IMR-90 (cell line): ENCODE measurements at regions not wholly inside any gene's neighbourhood (a gene's known extent, or its start where the extent isn't known, plus 50 kb on each side); places are given as distances from the start of the nearest gene placed in this dataset.
A peak's percentile ranks its signal among the peaks of the same experiment; 100 is the strongest.

Experiments used
- ATAC-seq: fragments of 200-7000 bp; cut with Tn5 transposase; 2 replicates; pipeline ENCODE4 v1.9.1; 2020; ENCODE audit warnings: low read depth, mild to moderate bottlenecking, moderate library complexity
- BruUV-seq: library from RNA; stranded (reverse); fragments of 400-500 nt; replicated peaks from 2 replicates; lab custom pipeline; 2021; lab: Mats Ljungman, UMichigan
- CTCF ChIA-PET: fragments of 300-600 bp; formaldehyde crosslinking; extraction: SDS; loops from one replicate; lab custom pipeline; 2021; ENCODE audit warnings: antibody characterized with exemption; lab: Yijun Ruan, JAX
- POLR2A ChIA-PET: fragments of 300-600 bp; sonication (Branson Sonifier 250); formaldehyde crosslinking; loops from one replicate; lab custom pipeline; 2022; ENCODE audit warnings: antibody characterized with exemption; ENCODE audit not compliant: unreplicated experiment; lab: Charles Lee
- DNase-seq: peaks from one replicate; pipeline ENCODE4 v3.0.0; 2013
- H2AFZ ChIP-seq: replicated peaks from 2 replicates; pipeline ENCODE3; 2013; ENCODE audit warnings: low read length, mild to moderate bottlenecking; ENCODE audit not compliant: poor library complexity
- H2AK5ac ChIP-seq: 2 replicates; pipeline ENCODE4 v1.6.1; 2013; ENCODE audit warnings: low read depth, low read length, inconsistent platforms
- H2AK9ac ChIP-seq: replicated peaks from 2 replicates; pipeline ENCODE3; 2013; ENCODE audit warnings: mild to moderate bottlenecking, low read depth, low read length, moderate library complexity; ENCODE audit not compliant: poor library complexity
- H2BK120ac ChIP-seq: 2 replicates; pipeline ENCODE4 v1.6.1; 2013; ENCODE audit warnings: low read depth, low read length, inconsistent platforms
- H2BK15ac ChIP-seq: 3 replicates; pipeline ENCODE4 v1.6.1; 2013; ENCODE audit warnings: low read depth, low read length, inconsistent platforms
- H2BK20ac ChIP-seq: 2 replicates; pipeline ENCODE4 v1.6.1; 2013; ENCODE audit warnings: low read depth, mild to moderate bottlenecking, inconsistent platforms, low read length, moderate library complexity
- H2BK5ac ChIP-seq: 2 replicates; pipeline ENCODE4 v1.6.1; 2013; ENCODE audit warnings: mild to moderate bottlenecking, low read depth, low read length, inconsistent platforms; ENCODE audit not compliant: poor library complexity, severe bottlenecking
- H3K14ac ChIP-seq: replicated peaks from 2 replicates; pipeline ENCODE4 v1.6.1; 2013; ENCODE audit warnings: low read depth, low read length, inconsistent platforms
- H3K18ac ChIP-seq: 2 replicates; pipeline ENCODE4 v1.6.1; 2013; ENCODE audit warnings: low read depth, low read length, control low read depth
- H3K23ac ChIP-seq: 2 replicates; pipeline ENCODE4 v1.6.1; 2013; ENCODE audit warnings: low read depth, low read length, inconsistent platforms
- H3K27ac ChIP-seq: 2 replicates; pipeline ENCODE4 v1.5.1; 2013; ENCODE audit warnings: mild to moderate bottlenecking, control low read depth, low read length; ENCODE audit not compliant: insufficient read depth
- H3K27me3 ChIP-seq: 2 replicates; pipeline ENCODE4 v1.6.1; 2013; ENCODE audit warnings: low read length; ENCODE audit not compliant: control insufficient read depth, insufficient read depth
- H3K36me3 ChIP-seq: 2 replicates; pipeline ENCODE4 v1.6.1; 2013; ENCODE audit warnings: low read length, mixed read lengths; ENCODE audit not compliant: control insufficient read depth, insufficient read depth
- H3K4ac ChIP-seq: 2 replicates; pipeline ENCODE4 v1.6.1; 2013; ENCODE audit warnings: low read depth, low read length, inconsistent platforms
- H3K4me1 ChIP-seq: 2 replicates; pipeline ENCODE4 v1.6.1; 2013; ENCODE audit warnings: low read length, mixed read lengths; ENCODE audit not compliant: control insufficient read depth, insufficient read depth
- H3K4me2 ChIP-seq: 2 replicates; pipeline ENCODE4 v1.6.1; 2013; ENCODE audit warnings: low read depth, mild to moderate bottlenecking, control low read depth, low read length, moderate library complexity
- H3K4me3 ChIP-seq: 2 replicates; pipeline ENCODE4 v1.5.1; 2013; ENCODE audit warnings: low read depth, mild to moderate bottlenecking, control low read depth, low read length, moderate library complexity; ENCODE audit not compliant: insufficient read depth
- H3K56ac ChIP-seq: 2 replicates; pipeline ENCODE4 v1.6.1; 2013; ENCODE audit warnings: low read length, inconsistent platforms; ENCODE audit not compliant: insufficient read depth; ENCODE audit errors: extremely low read depth
- H3K79me1 ChIP-seq, 2 experiments: 2 replicates each; pipeline ENCODE4 v1.6.1; 2013; ENCODE audit warnings: low read length in 2 of 2, inconsistent platforms in 1 of 2, low read depth in 1 of 2
- H3K9ac ChIP-seq: 2 replicates; pipeline ENCODE4 v1.6.1; 2013; ENCODE audit warnings: low read depth, low read length, control low read depth
- H3K9me1 ChIP-seq: 2 replicates; pipeline ENCODE4 v1.6.1; 2013; ENCODE audit warnings: low read length, inconsistent platforms; ENCODE audit not compliant: insufficient read depth
- H3K9me3 ChIP-seq: 2 replicates; pipeline ENCODE4 v1.6.1; 2013; ENCODE audit warnings: low read length; ENCODE audit not compliant: control insufficient read depth, insufficient read depth
- H4K20me1 ChIP-seq: 2 replicates; pipeline ENCODE4 v1.6.1; 2013; ENCODE audit warnings: low read length, inconsistent platforms; ENCODE audit not compliant: insufficient read depth
- H4K5ac ChIP-seq: 2 replicates; pipeline ENCODE4 v1.6.1; 2013; ENCODE audit warnings: mild to moderate bottlenecking, low read depth, low read length, control low read depth
- H4K8ac ChIP-seq, 2 experiments: 2 replicates each; pipeline ENCODE4 v1.6.1; 2013; ENCODE audit warnings: low read depth in 2 of 2, low read length in 2 of 2, control low read depth in 1 of 2, inconsistent platforms in 1 of 2
- H4K91ac ChIP-seq: 2 replicates; pipeline ENCODE4 v1.6.1; 2013; ENCODE audit warnings: low read depth, low read length, inconsistent platforms; ENCODE audit not compliant: insufficient read depth
- BHLHE40 ChIP-seq: fragments of 150-350 bp; IDR thresholded peaks from 2 replicates; pipeline ENCODE4 v1.6.1; 2016; ENCODE audit warnings: mild to moderate bottlenecking, low read depth, low read length
- CEBPB ChIP-seq: IDR thresholded peaks from 2 replicates; pipeline ENCODE4 v1.6.1; 2012; ENCODE audit warnings: low read depth, low read length, improper control_type of control experiment
- CHD1 ChIP-seq: IDR thresholded peaks from 2 replicates; pipeline ENCODE4 v1.6.1; 2012; ENCODE audit warnings: low read depth, low read length, improper control_type of control experiment
- CTCF ChIP-seq: conservative IDR thresholded peaks from 2 replicates; pipeline ENCODE4 v1.5.1; 2012; ENCODE audit warnings: mild to moderate bottlenecking, low read depth, low read length, improper control_type of control experiment
- ELK1 ChIP-seq: fragments of 150-350 bp; IDR thresholded peaks from 2 replicates; pipeline ENCODE4 v1.6.1; 2016; ENCODE audit warnings: low read depth, mild to moderate bottlenecking, low read length, moderate library complexity, borderline replicate concordance
- FOS ChIP-seq: fragments of 150-350 bp; IDR thresholded peaks from 2 replicates; pipeline ENCODE4 v1.6.1; 2016; ENCODE audit warnings: low read depth, low read length
- MAFK ChIP-seq: IDR thresholded peaks from 2 replicates; pipeline ENCODE4 v1.6.1; 2012; ENCODE audit warnings: low read depth, low read length, improper control_type of control experiment
- MAZ ChIP-seq: IDR thresholded peaks from 2 replicates; pipeline ENCODE4 v1.6.1; 2012; ENCODE audit warnings: low read depth, mild to moderate bottlenecking, low read length, improper control_type of control experiment, moderate library complexity, borderline replicate concordance
- MXI1 ChIP-seq: IDR thresholded peaks from 2 replicates; pipeline ENCODE4 v1.6.1; 2012; ENCODE audit warnings: low read depth, mild to moderate bottlenecking, low read length, moderate library complexity, borderline replicate concordance
- NFE2L2 ChIP-seq: fragments of 150-350 bp; IDR thresholded peaks from 2 replicates; pipeline ENCODE4 v1.6.1; 2016; ENCODE audit warnings: low read depth, mild to moderate bottlenecking, low read length
- POLR2A ChIP-seq: IDR thresholded peaks from 2 replicates; pipeline ENCODE4 v1.6.1; 2012; ENCODE audit warnings: mild to moderate bottlenecking, low read depth, low read length
- RAD21 ChIP-seq: IDR thresholded peaks from 2 replicates; pipeline ENCODE4 v1.6.1; 2012; ENCODE audit warnings: low read length, improper control_type of control experiment
- RCOR1 ChIP-seq: IDR thresholded peaks from 2 replicates; pipeline ENCODE4 v1.6.1; 2012; ENCODE audit warnings: mild to moderate bottlenecking, low read length, improper control_type of control experiment; ENCODE audit not compliant: insufficient replicate concordance
- RFX5 ChIP-seq: IDR thresholded peaks from 2 replicates; pipeline ENCODE4 v1.8.0; 2012; ENCODE audit warnings: low read depth, mild to moderate bottlenecking, low read length, moderate library complexity
- SMC3 ChIP-seq: fragments of 150-350 bp; IDR thresholded peaks from 2 replicates; pipeline ENCODE4 v1.6.1; 2016; ENCODE audit warnings: low read depth, mild to moderate bottlenecking, antibody characterized with exemption, low read length, moderate library complexity
- USF2 ChIP-seq: fragments of 150-350 bp; IDR thresholded peaks from 2 replicates; pipeline ENCODE4 v1.6.1; 2017; ENCODE audit warnings: mild to moderate bottlenecking, antibody characterized with exemption, low read length, low read depth
- WGBS, 2 experiments: methylation state at CpG; one replicate each; pipeline versions ENCODE4 v1.1.5 to v1.1.7; 2013; ENCODE audit warnings: missing lambda C conversion rate in 2 of 2; ENCODE audit not compliant: insufficient read length in 1 of 2; ENCODE audit errors: extremely low coverage in 2 of 2; 5-methylcytosine and 5-hydroxymethylcytosine counted together
- dilution Hi-C: fragments of 300-500 bp; cut with HindIII; formaldehyde crosslinking; loops from one replicate; pipeline ENCODE4 v1.14.3; 2018; ENCODE audit warnings: low sequenced_read_pairs; ENCODE audit not compliant: unreplicated experiment
- in situ Hi-C: fragments of 300-500 bp; cut with MboI; formaldehyde crosslinking; loops from 3 replicates; pipeline ENCODE4 v1.14.3; 2019; ENCODE audit warnings: low sequenced_read_pairs, inconsistent platforms, mixed read lengths
- intact Hi-C: fragments of 100-400 bp; cut with micrococcal nuclease; formaldehyde crosslinking; loops from 2 replicates; pipeline ENCODE4 v1.10.0; 2022

GRCh38 chr4:147362938-147363337 is 118.0 kb upstream of the EDNRA start:
- in situ Hi-C loops (no loop called here), intact Hi-C loops (loop anchor here (5.0 kb wide), 2 partner anchors 119 to 161 kb away; partner anchors contain the start of gene EDNRA), dilution Hi-C loops (no loop called here)
- ChIA-PET POLR2A (no interaction called here), CTCF (interaction anchor here (1.0 kb wide), 1 partner anchor 202 kb away, joined by 3 read pairs; no protein-coding TSS in a partner anchor)
- no peaks in the 10 kb centered on the region for H4K20me1 ChIP-seq
- H3K9me3 ChIP-seq = no peaks in the 10 kb centered on the region
- peak overlapping the region; percentile 91 to 97 for H4K8ac ChIP-seq
- H3K27ac ChIP-seq = peak overlapping the region; percentile 10; the same call in 1 of the 2 replicates
- H3K4me3 ChIP-seq = no peak overlapping the region
- peak overlapping the region; percentile 56; the same call in 1 of the 2 replicates for H2AK5ac ChIP-seq
- H2BK120ac ChIP-seq = peak overlapping the region; percentile 97
- H2AFZ ChIP-seq = peak overlapping the region; percentile 35
- H4K91ac ChIP-seq = peak overlapping the region; percentile 99
- ATAC-seq = 0 out of 2 replicates have a peak, but pooled peaks have one; percentile 24
- peak overlapping the region; percentile 95 for H2BK5ac ChIP-seq
- no peak overlapping the region for H3K56ac ChIP-seq
- peaks cover 28% of the 10 kb centered on the region for H3K4me1 ChIP-seq
- H3K4me2 ChIP-seq = no peak overlapping the region
- H3K4ac ChIP-seq = peak overlapping the region; percentile 92
- no peaks in the 10 kb centered on the region for H3K27me3 ChIP-seq
- 20% methylated on average over 1 of the region's 4 CpGs; no CpG with 5 or more reads in 1 of the 2 experiments for WGBS, 2 experiments
- no peak overlapping the region for H2AK9ac ChIP-seq
- peak overlapping the region; percentile 97; the same call in 2 of the 3 replicates for H2BK15ac ChIP-seq
- peak overlapping the region; percentile 98 for H2BK20ac ChIP-seq
- H3K18ac ChIP-seq = peak overlapping the region; percentile 86; the same call in 1 of the 2 replicates
- TF ChIP-seq RFX5 (no peak), BHLHE40 (no peak), MAZ (no peak), SMC3 (no peak), CHD1 (no peak), RCOR1 (no peak), USF2 (no peak), POLR2A (no peak), FOS (no peak), CEBPB (no peak), RAD21 (no peak), MXI1 (no peak), CTCF (no peak), MAFK (no peak), NFE2L2 (no peak), ELK1 (no peak)
- peaks cover 14% of the 10 kb centered on the region; the same call in 1 of the 2 replicates for H3K9me1 ChIP-seq
- H3K23ac ChIP-seq = peak overlapping the region; percentile 83
- H4K5ac ChIP-seq = peak overlapping the region; percentile 71; the same call in 1 of the 2 replicates
- no peaks in the 10 kb centered on the region for H3K36me3 ChIP-seq
- H3K14ac ChIP-seq = peak overlapping the region; percentile 98
- no TSS peak for BruUV-seq
- peak; percentile 77 for DNase-seq
- peaks cover 0 to 6% of the 10 kb centered on the region in 2 experiments; a peak in 1 of 4 replicates for H3K79me1 ChIP-seq
- no peak overlapping the region; the same call in 1 of the 2 replicates for H3K9ac ChIP-seq
